HG03175 (cell line): ENCODE measurements at regions not wholly inside any gene's neighbourhood (a gene's known extent, or its start where the extent isn't known, plus 50 kb on each side); places are given as distances from the start of the nearest gene placed in this dataset.

Experiments used
- ATAC-seq: cut with Tn5 transposase; IDR thresholded peaks from one replicate; pipeline ENCODE4 v1.9.1; 2021; ENCODE audit warnings: mild to moderate bottlenecking, moderate library complexity; ENCODE audit not compliant: unreplicated experiment

GRCh38 chr21:16789636-16790035 lies 723.2 kb upstream of the CXADR start:
- no peak for ATAC-seq

GRCh38 chr21:16792101-16792500 lies 720.7 kb upstream of the CXADR start:
- no peak for ATAC-seq

DNA sequence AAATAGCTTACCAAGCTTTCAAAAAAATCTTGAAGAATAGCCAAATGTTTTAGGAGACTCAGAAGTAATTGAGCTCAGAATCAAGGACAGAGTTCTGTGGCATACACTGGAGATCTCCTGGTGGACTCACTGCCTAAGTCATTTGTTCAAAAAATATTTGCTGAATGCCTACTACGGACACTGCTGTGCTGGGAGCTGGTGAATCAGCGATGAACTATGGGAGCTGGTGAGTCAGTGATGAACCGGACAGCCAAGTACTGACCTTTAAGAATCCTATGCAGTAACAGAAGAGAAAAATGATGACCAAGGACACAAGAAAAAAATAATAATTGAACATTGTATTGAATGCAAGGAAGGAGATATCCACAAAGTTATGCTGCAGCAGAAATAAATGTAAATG lies 717.9 kb upstream of the CXADR start:
- ATAC-seq = no peak

DNA sequence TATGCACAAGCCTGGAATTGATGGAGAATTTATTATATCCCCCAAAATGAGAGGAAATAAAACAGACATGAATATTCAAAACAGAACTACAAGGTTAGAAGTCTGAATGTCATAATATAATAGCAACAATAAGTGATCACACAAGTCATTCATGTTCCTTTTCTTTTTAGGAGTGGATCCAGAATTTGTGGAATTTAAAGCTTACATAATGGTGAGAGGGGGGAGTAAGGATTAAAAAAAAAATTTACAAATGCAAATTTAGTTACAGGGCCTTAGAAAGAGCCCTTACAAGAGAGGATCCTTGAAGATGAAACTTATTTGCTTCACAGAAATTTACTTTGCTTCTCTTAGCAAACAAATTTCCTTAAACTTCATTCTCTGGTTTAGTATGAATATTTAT lies 716.1 kb upstream of the CXADR start:
- no peak for ATAC-seq

DNA sequence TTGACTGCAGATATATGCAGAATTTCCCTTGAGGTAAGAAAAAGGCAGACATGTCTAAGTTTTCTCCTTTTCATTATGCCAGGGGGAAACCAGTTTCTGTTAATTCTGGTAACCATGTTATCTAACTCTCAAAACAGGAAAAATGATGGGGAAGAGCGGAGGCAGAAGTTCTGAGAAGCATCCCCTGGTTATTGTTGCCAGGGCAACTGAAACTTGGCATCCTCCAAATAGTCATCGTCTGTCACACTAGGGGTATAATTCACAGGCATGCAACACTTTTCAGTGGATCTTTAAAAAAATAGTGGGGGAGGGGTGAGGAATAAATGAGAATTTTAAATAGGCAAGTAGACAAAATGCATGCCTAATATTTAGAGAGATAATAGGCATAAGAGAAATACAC lies 715.3 kb upstream of the CXADR start:
- ATAC-seq = no peak

DNA sequence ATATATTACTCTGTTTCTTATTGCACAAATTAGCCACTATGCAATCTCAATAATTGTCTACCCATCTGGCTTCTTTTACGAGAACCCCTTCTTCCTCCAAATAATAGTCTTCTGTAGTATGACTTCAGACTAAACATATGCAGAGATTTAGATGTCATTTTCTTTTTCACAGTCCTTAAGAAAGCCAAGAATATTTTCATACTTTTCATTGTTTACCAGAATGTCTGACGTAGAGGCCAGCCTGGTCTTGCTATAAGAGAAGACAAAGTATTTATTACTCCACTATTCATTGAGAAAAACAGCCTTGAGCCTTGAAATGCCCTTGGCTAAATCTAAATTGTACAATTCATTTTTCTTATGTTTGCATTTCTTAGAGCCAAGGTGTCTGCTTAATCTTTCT lies 714.9 kb upstream of the CXADR start:
- no peak for ATAC-seq

DNA sequence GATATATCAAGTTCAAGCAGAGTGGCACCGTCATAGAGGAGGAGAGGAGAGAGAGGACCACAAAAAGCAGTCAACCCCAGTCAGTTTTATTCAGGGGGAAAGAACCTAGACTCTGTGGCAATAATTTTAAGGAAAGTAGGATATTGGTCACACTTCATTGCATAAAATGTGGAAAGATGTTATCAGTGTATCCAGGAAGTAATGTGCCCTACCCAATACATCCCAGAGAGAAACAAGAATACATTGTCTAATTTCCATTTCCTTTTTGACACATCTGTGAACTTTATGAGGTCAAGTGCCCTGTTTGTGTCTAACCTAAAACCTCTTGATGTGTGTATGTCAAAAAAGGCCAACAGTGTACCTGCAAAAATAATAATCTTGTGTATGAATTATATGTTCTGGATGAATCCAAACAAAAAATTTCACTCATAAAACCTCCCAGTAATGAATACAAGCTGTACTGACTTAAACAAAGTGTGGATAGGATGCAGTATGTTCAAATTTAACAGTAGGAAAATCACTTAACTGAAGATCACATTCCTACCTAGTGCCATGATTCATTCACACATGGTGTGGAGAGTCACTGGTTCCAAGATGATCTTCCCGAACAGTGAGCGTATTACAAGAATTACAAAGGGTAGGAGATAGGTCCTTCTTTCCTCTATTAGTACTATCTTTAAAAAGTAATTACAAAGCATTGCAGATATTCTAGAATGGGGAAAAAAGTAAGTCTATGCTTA lies 712.1 kb upstream of the CXADR start:
- ATAC-seq = no peak

GRCh38 chr21:16811011-16811410 lies 701.8 kb upstream of the CXADR start:
- ATAC-seq = no peak

GRCh38 chr21:16811970-16812369 lies 700.9 kb upstream of the CXADR start:
- no peak for ATAC-seq

DNA sequence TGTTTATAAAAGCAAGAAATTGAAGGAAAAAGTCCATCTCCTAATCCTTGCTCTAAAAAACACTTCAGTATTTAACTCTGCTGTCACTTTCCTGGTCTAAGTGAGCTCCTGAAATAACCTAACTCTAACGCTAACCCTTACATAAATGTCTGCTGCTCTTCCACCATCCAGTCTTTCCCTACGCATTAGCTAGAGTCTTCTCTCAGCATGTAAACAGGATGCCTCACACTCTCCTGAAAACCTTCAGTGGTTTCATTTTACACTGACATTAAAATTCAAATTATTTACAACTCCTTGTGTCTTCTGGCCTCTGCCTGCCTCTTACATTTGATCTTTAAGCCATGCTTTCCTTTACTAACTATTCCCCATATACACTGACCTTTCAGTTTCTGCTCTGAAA lies 697.6 kb upstream of the CXADR start:
- no peak for ATAC-seq

DNA sequence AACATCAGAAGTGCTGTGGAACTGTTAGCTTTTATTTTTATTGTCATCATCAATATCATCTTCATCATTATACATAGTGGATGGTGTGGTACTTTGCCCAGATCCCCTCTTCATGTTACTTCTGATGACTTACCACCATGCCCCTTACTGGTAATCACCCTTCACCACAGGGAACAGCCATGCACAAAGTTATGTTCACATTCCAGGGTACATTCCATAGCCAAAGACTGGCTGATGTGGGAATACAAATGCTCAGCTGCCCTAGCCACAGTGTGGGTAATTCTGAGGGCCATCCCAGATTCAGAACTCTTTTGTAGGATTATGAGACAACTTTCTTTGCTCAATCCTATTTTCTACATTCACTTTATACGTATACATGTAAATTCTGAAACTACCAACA lies 691.3 kb upstream of the CXADR start:
- ATAC-seq = no peak

- no peak for ATAC-seq
Observed at GRCh38 chr21:16829532-16829931, 683.3 kb upstream of the CXADR start.

DNA sequence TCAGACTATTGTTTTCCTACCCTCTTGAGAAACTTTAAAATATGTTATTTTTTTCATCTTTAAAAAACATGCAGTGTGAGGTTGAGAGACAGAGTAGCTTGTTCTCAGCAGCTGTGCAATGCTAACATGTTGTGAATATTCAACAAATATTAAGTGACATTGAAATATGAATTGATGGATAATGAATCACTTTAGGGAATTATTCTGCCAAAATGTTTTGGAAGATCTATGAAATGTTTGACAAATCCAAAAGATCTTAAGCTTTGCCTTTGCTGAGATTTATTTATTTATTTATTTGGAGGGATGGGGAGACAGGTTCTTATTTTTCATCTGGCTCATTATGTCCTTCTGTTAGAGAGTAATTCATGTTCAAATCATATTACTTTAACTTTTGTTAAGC lies 680.1 kb upstream of the CXADR start:
- ATAC-seq = no peak

GRCh38 chr21:16834791-16835190 lies 678.1 kb upstream of the CXADR start:
- ATAC-seq = no peak

GRCh38 chr21:16837321-16837720 lies 675.5 kb upstream of the CXADR start:
- ATAC-seq = no peak

- no peak for ATAC-seq
Observed at GRCh38 chr21:16837721-16838120, 675.1 kb upstream of the CXADR start.

DNA sequence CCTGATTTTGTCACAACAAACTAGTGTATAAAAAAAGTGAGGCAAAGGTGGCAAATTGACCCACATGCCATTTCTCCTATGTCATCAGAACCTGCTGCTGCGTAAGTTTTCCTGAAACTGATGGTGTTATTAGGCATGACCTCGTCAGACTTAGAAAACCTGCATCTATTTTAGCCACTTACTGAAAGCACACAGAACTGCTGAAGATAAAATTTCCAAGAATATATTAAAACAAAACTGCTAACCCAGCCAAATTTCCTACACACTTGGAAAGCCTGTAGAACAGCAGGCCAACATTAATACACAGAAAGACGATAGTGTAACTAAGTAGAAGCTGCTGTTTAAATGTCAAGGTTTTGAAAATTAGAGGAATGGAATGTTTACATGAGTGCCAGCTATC lies 674.5 kb upstream of the CXADR start:
- no peak for ATAC-seq

GRCh38 chr21:16840538-16840937 lies 672.3 kb upstream of the CXADR start:
- ATAC-seq = no peak

GRCh38 chr21:16841975-16842695 lies 670.7 kb upstream of the CXADR start:
- no peak for ATAC-seq

DNA sequence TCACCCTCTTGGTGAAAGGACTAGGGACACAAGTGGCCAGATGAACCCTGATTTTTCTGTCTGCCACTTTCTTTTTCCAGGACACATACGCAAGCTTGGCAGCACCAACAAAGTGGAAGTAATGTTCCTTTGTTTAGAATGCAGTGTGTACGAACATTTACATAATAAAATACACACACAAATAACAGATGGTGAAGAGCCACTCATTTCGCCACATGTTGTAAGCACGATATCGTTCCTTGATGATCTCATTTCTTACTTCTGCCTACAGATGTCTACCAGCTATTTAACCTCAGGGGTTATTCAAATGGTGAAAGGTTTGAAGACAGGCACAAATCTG lies 670.2 kb upstream of the CXADR start:
- ATAC-seq = no peak

- ATAC-seq = no peak
Observed at GRCh38 chr21:16847211-16847610, 665.6 kb upstream of the CXADR start.

DNA sequence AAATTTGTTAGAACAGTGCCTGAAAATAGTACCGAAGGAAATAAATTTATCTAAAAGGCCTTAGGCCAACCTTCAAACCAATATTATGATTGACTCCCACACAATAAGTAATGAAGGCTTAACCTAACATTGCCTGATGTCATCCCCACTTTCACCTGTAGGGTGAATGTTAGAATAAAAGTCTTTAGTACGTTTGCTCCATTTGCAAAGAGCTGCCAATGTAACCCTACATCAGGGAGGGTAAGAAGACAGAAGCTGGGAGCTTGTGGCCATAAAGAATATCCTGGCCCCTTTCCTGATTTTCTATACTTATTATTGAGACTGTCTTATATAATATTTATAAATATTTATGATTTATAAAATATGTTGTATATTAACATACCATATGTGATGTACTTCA lies 661.8 kb upstream of the CXADR start:
- no peak for ATAC-seq

DNA sequence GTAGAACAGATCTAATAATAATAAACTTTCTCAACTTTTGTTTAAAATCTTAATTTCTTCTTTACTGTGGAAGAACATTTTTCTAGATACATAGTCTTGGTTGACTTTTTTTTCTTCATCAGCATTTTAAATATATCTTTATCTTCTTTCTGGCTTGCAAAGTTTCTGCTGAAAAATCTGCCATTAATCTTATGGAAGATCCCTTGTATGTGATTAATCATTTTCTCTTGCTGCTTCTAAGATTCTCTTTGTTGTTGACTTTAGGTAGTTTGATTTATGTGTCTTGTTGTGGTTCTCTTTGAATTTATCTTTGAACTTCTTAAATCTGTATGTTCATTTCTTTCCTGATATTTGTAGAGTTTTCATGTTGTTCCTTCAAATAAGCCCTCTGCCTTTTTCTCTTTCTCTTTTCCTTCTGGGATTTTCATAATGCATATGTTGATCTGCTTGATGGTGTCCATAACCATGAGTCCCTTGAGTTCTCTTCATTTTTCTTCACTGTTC lies 657.6 kb upstream of the CXADR start:
- ATAC-seq = no peak
